OCI-LY1 (cell line): ENCODE measurements at regions not wholly inside any gene's neighbourhood (a gene's known extent, or its start where the extent isn't known, plus 50 kb on each side); places are given as distances from the start of the nearest gene placed in this dataset.

Experiments used
- H2AFZ ChIP-seq: fragments of 200-600 bp; sonication (generic), shearing (Covaris generic); 2 replicates; pipeline ENCODE4 v1.6.0; 2014; ENCODE audit warnings: antibody characterized with exemption, mild to moderate bottlenecking, low read length
- H3F3A ChIP-seq: fragments of 200-600 bp; sonication (generic), shearing (Covaris generic); 2 replicates; pipeline ENCODE4 v1.6.0; 2014; ENCODE audit warnings: mild to moderate bottlenecking, antibody characterized with exemption, low read length, moderate library complexity; ENCODE audit not compliant: insufficient read depth
- H3K27ac ChIP-seq: fragments of 200-600 bp; sonication (generic); 2 replicates; pipeline ENCODE4 v1.5.1; 2014; ENCODE audit warnings: low read length, mixed run types, mild to moderate bottlenecking, low read depth; ENCODE audit not compliant: poor library complexity, severe bottlenecking
- H3K27me3 ChIP-seq: fragments of 200-600 bp; sonication (generic); 2 replicates; pipeline ENCODE4 v1.6.0; 2014; ENCODE audit warnings: antibody characterized with exemption, mild to moderate bottlenecking, low read length, moderate library complexity; ENCODE audit not compliant: insufficient read depth
- H3K36me3 ChIP-seq: fragments of 200-600 bp; sonication (generic); 2 replicates; pipeline ENCODE4 v1.6.1; 2014; ENCODE audit warnings: mild to moderate bottlenecking, antibody characterized with exemption, low read length, moderate library complexity, mixed read lengths; ENCODE audit not compliant: insufficient read depth
- H3K4me1 ChIP-seq: fragments of 200-600 bp; sonication (generic); 2 replicates; pipeline ENCODE4 v1.5.1; 2014; ENCODE audit warnings: mild to moderate bottlenecking, low read length, moderate library complexity; ENCODE audit not compliant: insufficient read depth, severe bottlenecking
- H3K4me2 ChIP-seq: fragments of 200-600 bp; sonication (generic), shearing (Covaris generic); 2 replicates; pipeline ENCODE4 v1.6.1; 2014; ENCODE audit warnings: low read length
- H3K4me3 ChIP-seq: fragments of 200-600 bp; sonication (generic); 2 replicates; pipeline ENCODE4 v1.5.1; 2014; ENCODE audit warnings: low read length, low read depth, mild to moderate bottlenecking, mixed read lengths; ENCODE audit not compliant: poor library complexity, severe bottlenecking
- H3K79me2 ChIP-seq: fragments of 200-600 bp; shearing (Covaris generic); 2 replicates; pipeline ENCODE4 v1.6.1; 2016; ENCODE audit warnings: mixed run types, low read length, mixed read lengths; ENCODE audit not compliant: insufficient read depth
- H3K9ac ChIP-seq: fragments of 200-600 bp; sonication (generic), shearing (Covaris generic); 2 replicates; pipeline ENCODE4 v1.6.1; 2014; ENCODE audit warnings: mild to moderate bottlenecking, low read length, mixed read lengths
- H3K9me2 ChIP-seq: fragments of 200-600 bp; sonication (generic), shearing (Covaris generic); 2 replicates; pipeline ENCODE4 v1.6.1; 2014; ENCODE audit warnings: low read depth, mild to moderate bottlenecking, low read length, mixed read lengths
- H3K9me3 ChIP-seq: fragments of 200-600 bp; shearing (Covaris generic); 2 replicates; pipeline ENCODE4 v1.6.1; 2014; ENCODE audit warnings: low read length, mixed read lengths
- H4K20me1 ChIP-seq: fragments of 200-600 bp; sonication (generic), shearing (Covaris generic); 2 replicates; pipeline ENCODE4 v1.6.0; 2016; ENCODE audit warnings: mild to moderate bottlenecking, low read length; ENCODE audit not compliant: insufficient read depth
- EZH2 ChIP-seq: fragments of 200-600 bp; sonication (generic), shearing (Covaris generic); IDR thresholded peaks from 2 replicates; pipeline ENCODE4 v1.8.0; 2017; ENCODE audit warnings: borderline replicate concordance, mixed run types, mild to moderate bottlenecking, antibody characterized with exemption, low read length, moderate library complexity, mixed read lengths
- TF ChIP-seq, protein P1 (sequence below): fragments of 200-600 bp; sonication (generic), shearing (Covaris generic); IDR thresholded peaks from 2 replicates; pipeline ENCODE4 v1.5.1; 2017; ENCODE audit warnings: mild to moderate bottlenecking, antibody characterized with exemption, low read length, moderate library complexity, mixed read lengths

- no peak for TF ChIP-seq EZH2
- TF ChIP-seq, protein P1, sequence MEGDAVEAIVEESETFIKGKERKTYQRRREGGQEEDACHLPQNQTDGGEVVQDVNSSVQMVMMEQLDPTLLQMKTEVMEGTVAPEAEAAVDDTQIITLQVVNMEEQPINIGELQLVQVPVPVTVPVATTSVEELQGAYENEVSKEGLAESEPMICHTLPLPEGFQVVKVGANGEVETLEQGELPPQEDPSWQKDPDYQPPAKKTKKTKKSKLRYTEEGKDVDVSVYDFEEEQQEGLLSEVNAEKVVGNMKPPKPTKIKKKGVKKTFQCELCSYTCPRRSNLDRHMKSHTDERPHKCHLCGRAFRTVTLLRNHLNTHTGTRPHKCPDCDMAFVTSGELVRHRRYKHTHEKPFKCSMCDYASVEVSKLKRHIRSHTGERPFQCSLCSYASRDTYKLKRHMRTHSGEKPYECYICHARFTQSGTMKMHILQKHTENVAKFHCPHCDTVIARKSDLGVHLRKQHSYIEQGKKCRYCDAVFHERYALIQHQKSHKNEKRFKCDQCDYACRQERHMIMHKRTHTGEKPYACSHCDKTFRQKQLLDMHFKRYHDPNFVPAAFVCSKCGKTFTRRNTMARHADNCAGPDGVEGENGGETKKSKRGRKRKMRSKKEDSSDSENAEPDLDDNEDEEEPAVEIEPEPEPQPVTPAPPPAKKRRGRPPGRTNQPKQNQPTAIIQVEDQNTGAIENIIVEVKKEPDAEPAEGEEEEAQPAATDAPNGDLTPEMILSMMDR: no peak
- Histone ChIP-seq H3F3A (no peaks in the 10 kb centered on the region), H3K27me3 (no peaks in the 10 kb centered on the region), H3K27ac (no peak overlapping the region), H3K4me1 (no peaks in the 10 kb centered on the region), H4K20me1 (no peaks in the 10 kb centered on the region), H2AFZ (no peak overlapping the region), H3K79me2 (no peaks in the 10 kb centered on the region), H3K4me3 (no peak overlapping the region), H3K9me3 (no peaks in the 10 kb centered on the region), H3K4me2 (no peak overlapping the region), H3K36me3 (no peaks in the 10 kb centered on the region), H3K9ac (no peak overlapping the region), H3K9me2 (no peaks in the 10 kb centered on the region)
Measured at GRCh38 chr21:28723646-28724045, 269.0 kb downstream of the LTN1 start.

DNA sequence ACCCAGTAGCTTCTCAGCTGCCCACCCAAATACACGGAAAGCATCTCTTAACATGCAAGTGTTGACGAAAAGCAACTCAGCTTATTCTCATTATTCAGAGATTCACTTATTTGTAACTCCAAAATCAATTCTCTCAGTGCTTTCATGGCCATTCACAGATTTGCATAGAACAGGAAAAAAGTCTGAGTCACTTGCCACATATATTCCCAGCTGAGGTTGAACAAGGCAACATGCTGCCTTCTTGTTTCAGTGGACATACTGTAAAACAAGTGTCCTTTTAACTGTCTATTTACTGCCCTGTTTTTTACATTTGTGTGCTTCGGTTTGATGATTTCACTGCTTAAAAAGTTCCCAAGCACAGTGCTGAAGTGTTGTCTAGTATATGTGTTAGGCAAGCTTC is 273.0 kb downstream of the LTN1 start:
- TF ChIP-seq EZH2: no peak
- TF ChIP-seq, protein P1: no peak

DNA sequence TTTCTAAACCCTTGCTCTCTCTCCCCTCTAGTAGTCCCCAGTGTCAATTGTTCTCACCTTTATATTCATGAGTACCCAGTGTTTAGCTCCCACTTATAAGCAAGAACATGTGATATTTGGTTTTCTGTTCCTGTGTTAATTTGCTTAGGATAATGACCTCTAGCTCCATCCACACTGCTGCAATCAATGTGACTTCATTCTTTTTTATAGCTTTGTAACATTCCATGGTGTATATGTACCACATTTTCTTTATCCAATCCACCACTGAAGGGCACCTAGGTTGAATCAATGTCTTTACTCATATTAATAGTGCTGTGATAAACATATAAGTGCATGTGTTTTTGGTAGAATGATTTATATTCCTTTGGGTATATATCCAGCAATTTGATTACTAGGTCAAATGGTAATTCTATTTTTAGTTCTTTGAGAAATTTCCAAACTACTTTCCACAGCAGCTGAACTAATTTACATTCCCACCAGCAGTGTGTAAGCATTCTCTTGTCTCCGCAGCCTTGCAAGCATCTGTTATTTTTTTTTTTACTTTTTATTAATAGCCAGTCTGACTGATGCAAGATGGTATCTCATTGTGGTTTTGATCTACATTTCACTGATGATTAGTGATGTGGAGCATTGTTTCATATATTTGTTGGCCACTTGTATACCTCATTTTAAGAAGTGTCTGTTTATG is 277.8 kb downstream of the LTN1 start:
- Histone ChIP-seq H2AFZ (no peak overlapping the region), H3K27ac (no peak overlapping the region), H3K79me2 (no peaks in the 10 kb centered on the region), H3K27me3 (no peaks in the 10 kb centered on the region), H3K36me3 (no peaks in the 10 kb centered on the region), H3F3A (no peaks in the 10 kb centered on the region), H4K20me1 (no peaks in the 10 kb centered on the region), H3K4me1 (no peaks in the 10 kb centered on the region), H3K9me3 (no peaks in the 10 kb centered on the region), H3K9ac (no peak overlapping the region), H3K9me2 (no peaks in the 10 kb centered on the region), H3K4me2 (no peak overlapping the region), H3K4me3 (no peak overlapping the region)
- TF ChIP-seq, protein P1: no peak
- TF ChIP-seq EZH2: no peak

More for the DNA sequence above, 273.0 kb downstream of the LTN1 start:
- Histone ChIP-seq H3K4me3 (no peak overlapping the region), H3K9me3 (no peaks in the 10 kb centered on the region), H3K9ac (no peak overlapping the region), H3K27me3 (no peaks in the 10 kb centered on the region), H3K4me1 (no peaks in the 10 kb centered on the region), H2AFZ (no peak overlapping the region), H3K27ac (no peak overlapping the region), H3F3A (no peaks in the 10 kb centered on the region), H3K4me2 (no peak overlapping the region), H4K20me1 (no peaks in the 10 kb centered on the region), H3K9me2 (no peaks in the 10 kb centered on the region), H3K36me3 (no peaks in the 10 kb centered on the region), H3K79me2 (no peaks in the 10 kb centered on the region)
